Ishikawa (cell line): ENCODE measurements at regions not wholly inside any gene's neighbourhood (a gene's known extent, or its start where the extent isn't known, plus 50 kb on each side); places are given as distances from the start of the nearest gene placed in this dataset.

Experiments used
- CEBPB ChIP-seq: IDR thresholded peaks from 2 replicates; pipeline ENCODE4 v1.6.1; 2012
- CREB1 ChIP-seq: IDR thresholded peaks from 2 replicates; pipeline ENCODE4 v1.6.1; 2012; ENCODE audit warnings: low read depth
- EGR1 ChIP-seq: IDR thresholded peaks from 2 replicates; pipeline ENCODE4 v1.6.1; 2012
- EP300 ChIP-seq: IDR thresholded peaks from 2 replicates; pipeline ENCODE4 v1.6.1; 2012; ENCODE audit warnings: borderline replicate concordance
- FOXM1 ChIP-seq: IDR thresholded peaks from 2 replicates; pipeline ENCODE4 v1.6.1; 2012; ENCODE audit warnings: low read depth, borderline replicate concordance
- MAX ChIP-seq: IDR thresholded peaks from 2 replicates; pipeline ENCODE4 v1.6.1; 2012
- NFIC ChIP-seq: IDR thresholded peaks from 2 replicates; pipeline ENCODE4 v1.6.1; 2012
- RAD21 ChIP-seq: IDR thresholded peaks from 2 replicates; pipeline ENCODE4 v1.6.1; 2012; ENCODE audit warnings: low read depth
- REST ChIP-seq: IDR thresholded peaks from 2 replicates; pipeline ENCODE4 v1.6.1; 2012; ENCODE audit warnings: low read depth, mild to moderate bottlenecking
- TAF1 ChIP-seq: IDR thresholded peaks from 2 replicates; pipeline ENCODE4 v1.6.1; 2012; ENCODE audit warnings: low read depth, mild to moderate bottlenecking
- TCF12 ChIP-seq: IDR thresholded peaks from 2 replicates; pipeline ENCODE4 v1.6.1; 2012; ENCODE audit warnings: low read depth
- TEAD4 ChIP-seq: IDR thresholded peaks from 2 replicates; pipeline ENCODE4 v1.6.1; 2012
- USF1 ChIP-seq: IDR thresholded peaks from 2 replicates; pipeline ENCODE4 v1.6.1; 2012
- YY1 ChIP-seq: IDR thresholded peaks from 2 replicates; pipeline ENCODE4 v1.6.1; 2012; ENCODE audit warnings: low read depth
- ZBTB7A ChIP-seq: IDR thresholded peaks from 2 replicates; pipeline ENCODE4 v1.6.1; 2012; ENCODE audit warnings: low read depth

- TF ChIP-seq CREB1 (no peak), RAD21 (no peak), EGR1 (no peak), NFIC (no peak), REST (no peak), TCF12 (no peak), YY1 (no peak), TEAD4 (no peak), TAF1 (no peak), CEBPB (no peak), ZBTB7A (no peak)
These were observed 1018.4 kb downstream of the TAF11L14 start for GRCh38 chr5:18652404-18653215.

GRCh38 chr5:18653216-18653752 lies 1019.0 kb downstream of the TAF11L14 start:
- no peak for TF ChIP-seq CEBPB
- no peak for TF ChIP-seq EP300
- TF ChIP-seq USF1 = no peak
- TF ChIP-seq REST = no peak
- no peak for TF ChIP-seq MAX
- no peak for TF ChIP-seq TAF1
- no peak for TF ChIP-seq NFIC
- TF ChIP-seq YY1 = no peak
- no peak for TF ChIP-seq ZBTB7A
- no peak for TF ChIP-seq FOXM1
- no peak for TF ChIP-seq RAD21
- no peak for TF ChIP-seq TEAD4
- no peak for TF ChIP-seq TCF12
- no peak for TF ChIP-seq CREB1
- no peak for TF ChIP-seq EGR1

- TF ChIP-seq TAF1 (no peak), NFIC (no peak), USF1 (no peak), TEAD4 (no peak), REST (no peak), MAX (no peak), EGR1 (no peak), ZBTB7A (no peak), FOXM1 (no peak), YY1 (no peak)
These were observed 1026.3 kb downstream of the TAF11L14 start for GRCh38 chr5:18660511-18660910.

GRCh38 chr5:18662231-18662630 lies 1028.0 kb downstream of the TAF11L14 start:
- TF ChIP-seq REST (no peak), USF1 (no peak), NFIC (no peak), TEAD4 (no peak), EP300 (no peak), TAF1 (no peak), ZBTB7A (no peak), CEBPB (no peak), TCF12 (no peak), MAX (no peak), CREB1 (no peak), RAD21 (no peak), YY1 (no peak), EGR1 (no peak), FOXM1 (no peak)
